ENCODE measurements at regions not wholly inside any gene's neighbourhood (a gene's known extent, or its start where the extent isn't known, plus 50 kb on each side); places are given as distances from the start of the nearest gene placed in this dataset.

DNA sequence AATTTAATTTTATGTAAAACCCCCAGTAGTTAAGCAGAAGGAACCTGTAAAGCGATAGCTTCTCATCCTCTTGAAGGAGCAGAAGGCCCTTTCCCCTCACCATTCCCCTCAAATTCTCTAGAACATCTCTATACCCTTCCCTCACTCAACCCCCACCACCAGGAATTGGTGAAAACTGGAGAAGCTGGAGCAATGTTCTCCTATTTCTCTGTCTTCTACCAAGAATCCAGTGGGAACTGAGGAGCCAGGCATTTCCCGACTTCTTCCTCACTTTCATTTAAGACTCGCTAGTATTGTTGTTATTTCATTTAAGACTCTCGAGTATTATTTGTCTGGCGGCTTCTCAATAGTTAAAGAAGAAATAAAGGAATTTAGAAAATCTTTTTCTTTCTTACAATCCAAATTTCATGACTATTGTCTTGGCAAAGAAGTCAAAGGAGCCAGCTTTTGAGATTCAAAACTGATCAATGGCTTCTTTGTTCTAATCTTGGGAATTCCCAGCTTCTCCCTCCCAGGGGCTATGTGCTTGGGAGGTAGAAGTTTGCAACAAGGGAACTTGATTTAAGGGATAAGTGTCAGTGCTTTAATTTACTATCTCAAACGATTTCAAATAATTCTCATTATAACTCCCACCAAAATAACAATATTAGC lies 253.3 kb upstream of the ADGRL2 start:
- H3K9me2 ChIP-seq (ENCODE audit: insufficient read depth): no peaks in the 10 kb centered on the region
- H3K4me3 ChIP-seq: no peak overlapping the region
- no peaks in the 10 kb centered on the region for H3K79me2 ChIP-seq (ENCODE audit: insufficient read depth)
- no peak overlapping the region for H2AFZ ChIP-seq
- H3K9me3 ChIP-seq (ENCODE audit: low read depth): no peaks in the 10 kb centered on the region
- H3K27ac ChIP-seq: no peak overlapping the region
- no peak overlapping the region for H3K9ac ChIP-seq
- H3F3A ChIP-seq (ENCODE audit: insufficient read depth): no peaks in the 10 kb centered on the region
- no peak for DNase-seq
- WGBS, 2 experiments (ENCODE audit: low coverage in 1 of 2, low lambda C conversion rate in 2 of 2, missing lambda C conversion rate in 2 of 2): 79 to 85% methylated on average over 6 of the region's 6 CpGs
- TF ChIP-seq EZH2 (IDR thresholded peaks at IDR 0.05; ENCODE audit: insufficient read depth, poor library complexity, severe bottlenecking) (no peak), EZH2phosphoT487 (IDR thresholded peaks at IDR 0.05; ENCODE audit: insufficient read depth, low read depth) (no peak)
- H3K4me1 ChIP-seq (ENCODE audit: insufficient read depth): no peaks in the 10 kb centered on the region
- no peak overlapping the region for H3K4me2 ChIP-seq (ENCODE audit: unreplicated experiment)
- H3K36me3 ChIP-seq (ENCODE audit: low read depth): no peaks in the 10 kb centered on the region
- H4K20me1 ChIP-seq (ENCODE audit: insufficient read depth): no peaks in the 10 kb centered on the region
- in situ Hi-C loops (cut with MboI): no loop called here
- H3K27me3 ChIP-seq (replicated peaks; ENCODE audit: insufficient read depth): no peaks in the 10 kb centered on the region

DNA sequence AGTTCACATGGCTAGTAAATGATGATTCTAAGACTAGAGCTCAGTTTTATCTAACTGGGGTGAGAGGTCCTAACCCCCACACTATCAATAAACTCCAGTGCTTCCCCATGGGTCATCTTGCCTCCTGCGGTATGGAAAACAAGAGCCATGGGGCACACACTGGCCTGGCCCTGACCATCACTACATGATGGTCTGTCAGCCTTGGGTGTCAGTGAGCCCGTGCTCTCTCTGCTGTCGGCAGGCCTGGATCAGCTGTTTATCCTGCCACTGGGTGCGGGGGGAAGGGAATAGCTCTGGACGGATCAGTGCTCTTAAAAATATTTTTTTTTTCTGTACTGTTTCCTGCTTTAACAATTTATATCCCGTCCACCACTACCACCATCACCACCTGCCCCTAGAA lies 255.0 kb upstream of the ADGRL2 start:
- no peak overlapping the region for H3K4me3 ChIP-seq
- H2AFZ ChIP-seq: no peak overlapping the region
- no peak for DNase-seq
- H3K27ac ChIP-seq: no peak overlapping the region
- H4K20me1 ChIP-seq (ENCODE audit: insufficient read depth): no peaks in the 10 kb centered on the region
- H3K79me2 ChIP-seq (ENCODE audit: insufficient read depth): no peaks in the 10 kb centered on the region
- TF ChIP-seq EZH2 (IDR thresholded peaks at IDR 0.05; ENCODE audit: insufficient read depth, poor library complexity, severe bottlenecking): no peak
- TF ChIP-seq EZH2phosphoT487 (IDR thresholded peaks at IDR 0.05; ENCODE audit: insufficient read depth, low read depth): no peak
- no peak overlapping the region for H3K9ac ChIP-seq
- H3K27me3 ChIP-seq (replicated peaks; ENCODE audit: insufficient read depth): no peaks in the 10 kb centered on the region
- WGBS, 2 experiments (ENCODE audit: low coverage in 1 of 2, low lambda C conversion rate in 2 of 2, missing lambda C conversion rate in 2 of 2): 77 to 88% methylated on average over 6 of the region's 6 CpGs
- no peaks in the 10 kb centered on the region for H3K9me2 ChIP-seq (ENCODE audit: insufficient read depth)
- in situ Hi-C loops (cut with MboI): no loop called here
- H3K4me2 ChIP-seq (ENCODE audit: unreplicated experiment): no peak overlapping the region
- no peaks in the 10 kb centered on the region for H3K4me1 ChIP-seq (ENCODE audit: insufficient read depth)
- H3K36me3 ChIP-seq (ENCODE audit: low read depth): no peaks in the 10 kb centered on the region
- no peaks in the 10 kb centered on the region for H3F3A ChIP-seq (ENCODE audit: insufficient read depth)
- no peaks in the 10 kb centered on the region for H3K9me3 ChIP-seq (ENCODE audit: low read depth)

GRCh38 chr1:81543764-81544163 lies 257.0 kb upstream of the ADGRL2 start:
- Histone ChIP-seq H3F3A (ENCODE audit: insufficient read depth) (no peaks in the 10 kb centered on the region), H2AFZ (no peak overlapping the region), H4K20me1 (ENCODE audit: insufficient read depth) (no peaks in the 10 kb centered on the region), H3K9me3 (ENCODE audit: low read depth) (no peaks in the 10 kb centered on the region), H3K4me2 (ENCODE audit: unreplicated experiment) (no peak overlapping the region), H3K4me1 (ENCODE audit: insufficient read depth) (no peaks in the 10 kb centered on the region), H3K79me2 (ENCODE audit: insufficient read depth) (no peaks in the 10 kb centered on the region), H3K36me3 (ENCODE audit: low read depth) (no peaks in the 10 kb centered on the region), H3K27me3 (replicated peaks; ENCODE audit: insufficient read depth) (no peaks in the 10 kb centered on the region), H3K9me2 (ENCODE audit: insufficient read depth) (no peaks in the 10 kb centered on the region), H3K27ac (no peak overlapping the region), H3K4me3 (no peak overlapping the region), H3K9ac (no peak overlapping the region)
- WGBS, 2 experiments (ENCODE audit: low coverage in 1 of 2, low lambda C conversion rate in 2 of 2, missing lambda C conversion rate in 2 of 2): 77 to 78% methylated on average over 6 of the region's 6 CpGs
- no peak for TF ChIP-seq EZH2phosphoT487 (IDR thresholded peaks at IDR 0.05; ENCODE audit: insufficient read depth, low read depth)
- no peak for TF ChIP-seq EZH2 (IDR thresholded peaks at IDR 0.05; ENCODE audit: insufficient read depth, poor library complexity, severe bottlenecking)
- no peak for DNase-seq
- in situ Hi-C loops (cut with MboI): no loop called here

- no peaks in the 10 kb centered on the region for H3K79me2 ChIP-seq (ENCODE audit: insufficient read depth)
- 64 to 69% methylated on average over 5 of the region's 5 CpGs for WGBS, 2 experiments (ENCODE audit: low coverage in 1 of 2, low lambda C conversion rate in 2 of 2, missing lambda C conversion rate in 2 of 2)
- H3K4me2 ChIP-seq (ENCODE audit: unreplicated experiment): no peak overlapping the region
- H4K20me1 ChIP-seq (ENCODE audit: insufficient read depth): no peaks in the 10 kb centered on the region
- no peaks in the 10 kb centered on the region for H3F3A ChIP-seq (ENCODE audit: insufficient read depth)
- H3K4me3 ChIP-seq: no peak overlapping the region
- no peak overlapping the region for H3K27ac ChIP-seq
- no peak overlapping the region for H3K9ac ChIP-seq
- no peaks in the 10 kb centered on the region for H3K4me1 ChIP-seq (ENCODE audit: insufficient read depth)
- in situ Hi-C loops (cut with MboI): no loop called here
- H3K9me3 ChIP-seq (ENCODE audit: low read depth): no peaks in the 10 kb centered on the region
- H3K27me3 ChIP-seq (replicated peaks; ENCODE audit: insufficient read depth): no peaks in the 10 kb centered on the region
- no peaks in the 10 kb centered on the region for H3K36me3 ChIP-seq (ENCODE audit: low read depth)
- no peak overlapping the region for H2AFZ ChIP-seq
- no peaks in the 10 kb centered on the region for H3K9me2 ChIP-seq (ENCODE audit: insufficient read depth)
- no peak for DNase-seq
- no peak for TF ChIP-seq EZH2 (IDR thresholded peaks at IDR 0.05; ENCODE audit: insufficient read depth, poor library complexity, severe bottlenecking)
- TF ChIP-seq EZH2phosphoT487 (IDR thresholded peaks at IDR 0.05; ENCODE audit: insufficient read depth, low read depth): no peak
Observed at GRCh38 chr1:81542196-81542595, 258.5 kb upstream of the ADGRL2 start.

- Histone ChIP-seq H3K27ac (no peak overlapping the region), H3K36me3 (ENCODE audit: low read depth) (no peaks in the 10 kb centered on the region), H3K79me2 (ENCODE audit: insufficient read depth) (no peaks in the 10 kb centered on the region), H4K20me1 (ENCODE audit: insufficient read depth) (no peaks in the 10 kb centered on the region), H3K27me3 (replicated peaks; ENCODE audit: insufficient read depth) (0 out of 2 replicates have a peak, but pooled peaks cover 5% of the 10 kb centered on the region), H3K4me2 (ENCODE audit: unreplicated experiment) (no peak overlapping the region), H2AFZ (no peak overlapping the region), H3F3A (ENCODE audit: insufficient read depth) (no peaks in the 10 kb centered on the region), H3K9me3 (ENCODE audit: low read depth) (no peaks in the 10 kb centered on the region), H3K9ac (no peak overlapping the region), H3K4me1 (ENCODE audit: insufficient read depth) (no peaks in the 10 kb centered on the region), H3K4me3 (no peak overlapping the region), H3K9me2 (ENCODE audit: insufficient read depth) (no peaks in the 10 kb centered on the region)
- in situ Hi-C loops (cut with MboI): no loop called here
- no peak for TF ChIP-seq EZH2 (IDR thresholded peaks at IDR 0.05; ENCODE audit: insufficient read depth, poor library complexity, severe bottlenecking)
- TF ChIP-seq EZH2phosphoT487 (IDR thresholded peaks at IDR 0.05; ENCODE audit: insufficient read depth, low read depth): no peak
- no peak for DNase-seq
Observed at GRCh38 chr1:81540216-81540615, 260.5 kb upstream of the ADGRL2 start.

Measured in GM23248 (cell line).